ENCODE measurements at regions not wholly inside any gene's neighbourhood (a gene's known extent, or its start where the extent isn't known, plus 50 kb on each side); places are given as distances from the start of the nearest gene placed in this dataset.
A peak's percentile ranks its signal among the peaks of the same experiment; 100 is the strongest.

DNA sequence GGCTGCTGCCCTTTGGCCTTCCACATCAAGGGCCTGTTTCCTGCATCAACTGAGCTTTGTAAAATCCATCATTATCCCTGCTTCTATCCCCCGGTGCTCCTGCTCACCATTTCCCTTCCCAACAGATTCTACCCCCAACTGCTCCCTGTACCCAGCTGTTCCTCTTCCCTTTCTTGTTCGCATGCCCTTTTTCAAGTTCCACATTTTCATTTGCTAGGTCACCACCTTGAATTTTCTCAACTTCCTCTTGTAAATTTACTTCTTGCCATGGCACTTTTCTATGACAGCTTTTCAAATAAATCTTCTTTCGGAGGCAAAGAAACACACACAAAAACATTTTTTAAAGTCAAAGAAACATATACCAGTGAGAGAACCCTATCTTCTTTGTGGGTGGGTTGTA lies 330.5 kb upstream of the ADGRL2 start:
- no peaks in the 10 kb centered on the region for H3K36me3 ChIP-seq (ENCODE audit: insufficient read depth, low read depth, low read length)
- no peaks in the 10 kb centered on the region; the same call in 1 of the 2 replicates for H3K4me1 ChIP-seq (ENCODE audit: insufficient read depth, low read length)
- H3K9ac ChIP-seq (ENCODE audit: low read depth, low read length): no peak overlapping the region
- no peaks in the 10 kb centered on the region for H3K9me3 ChIP-seq (ENCODE audit: insufficient read depth, low read depth, low read length)
- H3K4me3 ChIP-seq (ENCODE audit: low read length): no peak overlapping the region
- no peaks in the 10 kb centered on the region for H3K27me3 ChIP-seq (ENCODE audit: insufficient read depth, low read length)
- no peak overlapping the region for H3K27ac ChIP-seq (ENCODE audit: low read length)

- no peak overlapping the region for H3K4me3 ChIP-seq (ENCODE audit: low read length)
- H3K27me3 ChIP-seq (ENCODE audit: insufficient read depth, low read length): no peaks in the 10 kb centered on the region
- H3K9me3 ChIP-seq (ENCODE audit: insufficient read depth, low read depth, low read length): no peaks in the 10 kb centered on the region
- no peak overlapping the region for H3K27ac ChIP-seq (ENCODE audit: low read length)
- H3K9ac ChIP-seq (ENCODE audit: low read depth, low read length): no peak overlapping the region
- H3K36me3 ChIP-seq (ENCODE audit: insufficient read depth, low read depth, low read length): no peaks in the 10 kb centered on the region
- H3K4me1 ChIP-seq (ENCODE audit: insufficient read depth, low read length): peaks cover 13% of the 10 kb centered on the region; the same call in 1 of the 2 replicates
Observed at GRCh38 chr1:81467383-81467782, 333.4 kb upstream of the ADGRL2 start.

DNA sequence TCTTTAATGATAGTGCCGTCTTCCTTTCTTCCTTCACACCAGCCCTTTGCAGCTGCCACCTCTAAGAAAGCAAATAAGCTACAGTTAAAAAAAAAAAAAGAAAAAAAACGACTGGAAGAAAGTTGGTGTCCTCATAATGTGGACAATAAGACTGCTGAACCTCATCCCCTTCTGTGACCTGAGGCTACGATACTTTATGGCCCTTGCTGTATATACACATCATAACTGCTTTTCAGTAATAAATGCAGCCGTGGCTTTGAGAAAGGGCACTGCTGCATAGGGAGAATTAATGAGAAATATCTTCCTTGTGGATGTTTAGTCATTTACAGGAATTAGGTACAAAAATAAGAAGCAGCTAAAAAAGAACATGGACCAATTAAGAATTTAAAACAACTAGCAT lies 333.8 kb upstream of the ADGRL2 start:
- no peaks in the 10 kb centered on the region for H3K27me3 ChIP-seq (ENCODE audit: insufficient read depth, low read length)
- H3K4me3 ChIP-seq (ENCODE audit: low read length): no peak overlapping the region
- no peak overlapping the region for H3K9ac ChIP-seq (ENCODE audit: low read depth, low read length)
- H3K27ac ChIP-seq (ENCODE audit: low read length): no peak overlapping the region
- H3K9me3 ChIP-seq (ENCODE audit: insufficient read depth, low read depth, low read length): no peaks in the 10 kb centered on the region
- no peaks in the 10 kb centered on the region for H3K36me3 ChIP-seq (ENCODE audit: insufficient read depth, low read depth, low read length)
- peaks cover 13% of the 10 kb centered on the region; the same call in 1 of the 2 replicates for H3K4me1 ChIP-seq (ENCODE audit: insufficient read depth, low read length)

DNA sequence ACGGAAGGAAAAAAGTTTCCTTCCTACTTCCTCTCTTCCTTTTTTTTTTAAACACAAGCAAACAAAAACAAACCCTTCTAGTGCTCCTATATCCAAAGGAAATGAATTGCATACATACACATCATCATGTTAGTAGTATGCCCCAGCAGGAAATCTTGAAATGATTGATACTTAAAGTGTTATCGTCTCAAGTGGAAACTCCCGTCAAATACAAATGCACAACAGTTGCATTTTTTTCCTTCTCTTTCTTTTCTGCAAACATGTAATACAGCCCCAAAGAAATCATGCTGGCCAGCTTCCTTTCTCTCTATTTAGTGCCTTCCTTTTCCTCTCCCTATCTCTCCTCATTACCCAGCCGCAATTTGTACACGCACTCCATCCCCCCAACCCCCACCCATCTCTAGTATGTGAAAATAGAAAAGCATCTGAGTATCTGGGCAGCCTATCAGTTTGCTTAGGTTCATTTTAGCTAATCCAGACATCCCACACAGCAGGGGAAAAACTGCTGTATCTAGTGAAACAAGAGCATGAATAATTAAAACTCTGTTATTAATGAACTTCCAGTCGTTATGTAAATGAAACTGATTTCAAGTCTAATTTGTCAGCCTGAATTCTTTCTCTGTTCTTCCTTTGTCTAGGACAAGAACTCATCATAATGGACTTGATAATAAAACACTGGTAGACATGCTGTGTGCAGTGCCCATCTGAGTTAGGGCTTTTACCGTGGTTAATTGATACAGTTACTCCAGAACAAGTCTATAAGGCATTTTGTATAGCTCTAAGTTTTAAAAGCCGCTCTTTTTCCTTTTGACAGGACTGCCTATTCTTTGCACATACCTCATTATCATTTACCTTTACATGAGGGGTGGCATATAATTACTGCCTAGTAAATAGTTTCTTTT lies 336.5 kb upstream of the ADGRL2 start:
- Histone ChIP-seq H3K9me3 (ENCODE audit: insufficient read depth, low read depth, low read length) (no peaks in the 10 kb centered on the region), H3K4me1 (ENCODE audit: insufficient read depth, low read length) (peaks cover 13% of the 10 kb centered on the region; the same call in 1 of the 2 replicates), H3K36me3 (ENCODE audit: insufficient read depth, low read depth, low read length) (no peaks in the 10 kb centered on the region), H3K9ac (ENCODE audit: low read depth, low read length) (no peak overlapping the region), H3K27me3 (ENCODE audit: insufficient read depth, low read length) (no peaks in the 10 kb centered on the region), H3K27ac (ENCODE audit: low read length) (no peak overlapping the region), H3K4me3 (ENCODE audit: low read length) (no peak overlapping the region)

DNA sequence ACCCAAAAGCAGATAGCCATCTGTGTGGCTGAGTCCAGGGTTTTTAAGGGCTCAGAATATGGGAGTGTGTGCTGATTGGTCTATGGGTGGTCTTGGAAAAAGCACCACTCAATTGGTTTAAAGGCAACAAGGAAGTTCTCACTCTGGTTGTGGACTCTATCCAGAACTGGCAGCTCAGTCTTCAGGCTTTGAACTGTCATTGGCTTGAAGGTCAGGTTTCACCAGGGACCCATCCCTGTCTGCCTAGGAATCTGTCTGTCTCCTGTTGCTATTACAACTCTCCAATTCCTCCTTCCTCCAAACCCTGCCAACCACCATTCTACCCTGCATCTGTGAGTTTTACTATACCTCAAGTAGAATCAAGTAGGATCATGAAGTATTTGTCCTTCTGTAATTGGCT lies 341.7 kb upstream of the ADGRL2 start:
- H3K27ac ChIP-seq (ENCODE audit: low read length): no peak overlapping the region
- H3K4me3 ChIP-seq (ENCODE audit: low read length): no peak overlapping the region
- H3K9me3 ChIP-seq (ENCODE audit: insufficient read depth, low read depth, low read length): no peaks in the 10 kb centered on the region
- no peaks in the 10 kb centered on the region for H3K27me3 ChIP-seq (ENCODE audit: insufficient read depth, low read length)
- H3K9ac ChIP-seq (ENCODE audit: low read depth, low read length): no peak overlapping the region
- no peaks in the 10 kb centered on the region for H3K36me3 ChIP-seq (ENCODE audit: insufficient read depth, low read depth, low read length)
- peaks cover 14% of the 10 kb centered on the region; the same call in 1 of the 2 replicates for H3K4me1 ChIP-seq (ENCODE audit: insufficient read depth, low read length)

DNA sequence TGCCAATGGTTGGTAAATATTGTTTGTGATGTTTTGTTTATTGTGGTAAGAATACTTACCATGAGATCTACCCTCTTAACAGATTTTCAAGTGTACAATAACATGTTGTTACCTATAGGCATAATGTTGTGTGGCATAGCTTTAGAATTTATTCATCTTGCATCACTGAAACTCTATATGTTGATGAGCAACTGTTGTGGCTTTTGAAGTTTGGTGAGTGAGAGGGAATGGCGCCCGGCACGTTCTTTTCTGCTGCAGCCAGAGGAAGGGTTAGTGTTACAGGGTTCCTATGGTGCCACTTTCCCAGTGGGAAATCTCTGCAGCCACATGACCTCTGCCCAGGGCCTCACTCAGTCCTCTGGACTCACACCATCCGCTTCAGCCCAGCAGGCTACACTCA lies 342.5 kb upstream of the ADGRL2 start:
- Histone ChIP-seq H3K27ac (ENCODE audit: low read length) (no peak overlapping the region), H3K9ac (ENCODE audit: low read depth, low read length) (no peak overlapping the region)

GRCh38 chr1:81455481-81455880 lies 345.3 kb upstream of the ADGRL2 start:
- no peak overlapping the region for H3K9ac ChIP-seq (ENCODE audit: low read depth, low read length)
- H3K27me3 ChIP-seq (ENCODE audit: insufficient read depth, low read length): no peaks in the 10 kb centered on the region
- H3K9me3 ChIP-seq (ENCODE audit: insufficient read depth, low read depth, low read length): no peaks in the 10 kb centered on the region
- H3K4me3 ChIP-seq (ENCODE audit: low read length): no peak overlapping the region
- H3K27ac ChIP-seq (ENCODE audit: low read length): no peak overlapping the region
- H3K4me1 ChIP-seq (ENCODE audit: insufficient read depth, low read length): peaks cover 23% of the 10 kb centered on the region; the same call in 1 of the 2 replicates
- H3K36me3 ChIP-seq (ENCODE audit: insufficient read depth, low read depth, low read length): no peaks in the 10 kb centered on the region

More for the DNA sequence above, 342.5 kb upstream of the ADGRL2 start:
- Histone ChIP-seq H3K27me3 (ENCODE audit: insufficient read depth, low read length) (no peaks in the 10 kb centered on the region), H3K4me3 (ENCODE audit: low read length) (no peak overlapping the region), H3K4me1 (ENCODE audit: insufficient read depth, low read length) (peaks cover 15% of the 10 kb centered on the region; the same call in 1 of the 2 replicates), H3K36me3 (ENCODE audit: insufficient read depth, low read depth, low read length) (no peaks in the 10 kb centered on the region), H3K9me3 (ENCODE audit: insufficient read depth, low read depth, low read length) (no peaks in the 10 kb centered on the region)

DNA sequence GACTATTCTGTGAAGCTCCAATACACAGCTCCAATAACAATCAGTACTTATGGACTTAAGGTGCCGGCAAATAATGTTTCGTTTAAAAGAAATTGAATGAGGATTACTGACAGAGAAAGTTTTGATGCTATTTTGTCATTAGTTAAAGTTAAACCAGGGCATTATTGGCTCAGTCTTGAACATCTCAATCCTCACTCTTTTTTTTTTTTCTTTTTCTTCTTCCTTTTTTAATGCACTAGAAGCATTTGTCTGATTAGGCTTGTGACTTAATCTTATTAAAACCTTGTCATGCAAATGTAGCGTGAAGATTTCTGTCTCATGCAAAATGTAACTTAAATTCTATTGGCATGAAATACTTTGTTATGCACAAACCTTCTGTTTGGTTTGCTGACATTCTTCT lies 346.8 kb upstream of the ADGRL2 start:
- Histone ChIP-seq H3K27ac (ENCODE audit: low read length) (no peak overlapping the region), H3K9me3 (ENCODE audit: insufficient read depth, low read depth, low read length) (no peaks in the 10 kb centered on the region), H3K27me3 (ENCODE audit: insufficient read depth, low read length) (no peaks in the 10 kb centered on the region), H3K9ac (ENCODE audit: low read depth, low read length) (no peak overlapping the region), H3K4me1 (ENCODE audit: insufficient read depth, low read length) (peaks cover 23% of the 10 kb centered on the region; the same call in 1 of the 2 replicates), H3K4me3 (ENCODE audit: low read length) (0 out of 2 replicates have a peak overlapping the region, but pooled peaks have one; percentile 12), H3K36me3 (ENCODE audit: insufficient read depth, low read depth, low read length) (no peaks in the 10 kb centered on the region)

DNA sequence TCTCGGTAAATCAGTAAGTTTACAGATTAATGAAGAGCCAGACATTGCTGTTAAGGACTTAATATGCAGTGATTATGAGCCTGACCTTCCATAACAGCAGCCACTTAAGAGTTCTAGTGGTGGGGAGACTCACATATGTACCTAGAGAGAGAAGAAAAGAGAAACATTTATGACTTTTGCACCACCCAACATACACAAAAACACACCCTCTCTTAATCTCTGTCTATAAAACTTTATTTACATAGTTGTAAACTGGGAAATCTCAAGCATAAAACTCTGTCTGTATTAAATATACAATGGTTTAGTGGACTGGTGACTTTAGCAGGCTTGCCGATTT lies 347.4 kb upstream of the ADGRL2 start:
- Histone ChIP-seq H3K9me3 (ENCODE audit: insufficient read depth, low read depth, low read length) (no peaks in the 10 kb centered on the region), H3K4me3 (ENCODE audit: low read length) (no peak overlapping the region), H3K27me3 (ENCODE audit: insufficient read depth, low read length) (no peaks in the 10 kb centered on the region), H3K36me3 (ENCODE audit: insufficient read depth, low read depth, low read length) (no peaks in the 10 kb centered on the region), H3K27ac (ENCODE audit: low read length) (no peak overlapping the region), H3K4me1 (ENCODE audit: insufficient read depth, low read length) (peaks cover 23% of the 10 kb centered on the region; the same call in 1 of the 2 replicates), H3K9ac (ENCODE audit: low read depth, low read length) (no peak overlapping the region)

DNA sequence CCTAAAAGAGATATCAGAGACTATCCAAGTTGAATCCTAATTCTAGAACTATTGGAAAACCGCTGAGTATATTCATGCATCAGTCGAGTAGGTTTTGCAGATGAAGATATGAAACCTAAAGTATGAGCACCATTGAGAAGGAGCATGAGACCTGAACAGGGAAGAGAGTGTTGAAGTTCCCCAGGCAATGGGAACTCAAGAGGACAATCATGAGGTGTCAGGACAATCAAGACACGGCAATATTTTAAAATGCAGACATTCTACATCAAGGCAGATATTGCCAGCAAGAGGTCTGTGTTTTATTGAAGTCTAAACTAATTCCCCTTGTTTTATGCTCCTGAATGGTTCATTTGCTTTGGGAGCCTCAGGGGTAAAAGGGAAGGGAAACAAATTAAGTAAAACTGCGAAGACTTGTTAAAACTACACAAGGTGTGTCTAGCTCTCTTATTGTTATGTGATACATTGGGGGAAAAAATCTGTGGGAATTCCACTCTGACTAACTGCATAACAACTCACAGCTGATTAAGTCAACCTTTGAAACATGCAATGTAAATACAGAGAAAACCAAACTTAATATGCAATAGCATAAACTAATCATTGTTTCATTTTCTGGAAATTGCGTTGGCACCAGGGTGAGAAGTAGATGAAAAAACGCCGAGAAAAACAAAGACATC lies 347.9 kb upstream of the ADGRL2 start:
- H3K27me3 ChIP-seq (ENCODE audit: insufficient read depth, low read length): no peaks in the 10 kb centered on the region
- H3K4me1 ChIP-seq (ENCODE audit: insufficient read depth, low read length): peaks cover 23% of the 10 kb centered on the region; the same call in 1 of the 2 replicates
- no peak overlapping the region for H3K27ac ChIP-seq (ENCODE audit: low read length)
- no peak overlapping the region for H3K9ac ChIP-seq (ENCODE audit: low read depth, low read length)
- no peaks in the 10 kb centered on the region for H3K9me3 ChIP-seq (ENCODE audit: insufficient read depth, low read depth, low read length)
- H3K36me3 ChIP-seq (ENCODE audit: insufficient read depth, low read depth, low read length): no peaks in the 10 kb centered on the region
- H3K4me3 ChIP-seq (ENCODE audit: low read length): no peak overlapping the region

DNA sequence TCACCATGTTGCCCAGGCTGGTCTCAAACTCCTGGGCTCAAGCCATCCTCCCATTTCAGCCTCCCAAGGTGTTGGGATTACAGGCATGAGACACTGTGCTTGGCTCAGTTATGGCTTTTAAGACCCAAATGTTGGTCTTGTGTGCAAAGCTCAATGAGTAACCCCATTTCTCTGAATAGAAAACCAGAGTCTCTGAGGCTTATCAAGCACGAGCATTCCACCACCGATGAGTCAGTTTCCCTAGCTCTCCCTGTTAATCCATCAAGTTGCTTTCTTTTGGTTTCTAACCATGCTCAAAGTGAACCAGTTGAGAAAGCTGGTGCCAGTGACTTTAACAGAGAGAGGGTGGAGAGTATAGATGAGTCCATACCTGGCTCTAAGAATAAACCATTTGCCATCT lies 350.9 kb upstream of the ADGRL2 start:
- H3K27me3 ChIP-seq (ENCODE audit: insufficient read depth, low read length): no peaks in the 10 kb centered on the region
- H3K9ac ChIP-seq (ENCODE audit: low read depth, low read length): no peak overlapping the region
- peaks cover 23% of the 10 kb centered on the region; the same call in 1 of the 2 replicates for H3K4me1 ChIP-seq (ENCODE audit: insufficient read depth, low read length)
- H3K4me3 ChIP-seq (ENCODE audit: low read length): no peak overlapping the region
- no peak overlapping the region for H3K27ac ChIP-seq (ENCODE audit: low read length)
- H3K9me3 ChIP-seq (ENCODE audit: insufficient read depth, low read depth, low read length): no peaks in the 10 kb centered on the region
- no peaks in the 10 kb centered on the region for H3K36me3 ChIP-seq (ENCODE audit: insufficient read depth, low read depth, low read length)

Data from iPS-20b (cell line).